ENCODE measurements at regions not wholly inside any gene's neighbourhood (a gene's known extent, or its start where the extent isn't known, plus 50 kb on each side); places are given as distances from the start of the nearest gene placed in this dataset.

DNA sequence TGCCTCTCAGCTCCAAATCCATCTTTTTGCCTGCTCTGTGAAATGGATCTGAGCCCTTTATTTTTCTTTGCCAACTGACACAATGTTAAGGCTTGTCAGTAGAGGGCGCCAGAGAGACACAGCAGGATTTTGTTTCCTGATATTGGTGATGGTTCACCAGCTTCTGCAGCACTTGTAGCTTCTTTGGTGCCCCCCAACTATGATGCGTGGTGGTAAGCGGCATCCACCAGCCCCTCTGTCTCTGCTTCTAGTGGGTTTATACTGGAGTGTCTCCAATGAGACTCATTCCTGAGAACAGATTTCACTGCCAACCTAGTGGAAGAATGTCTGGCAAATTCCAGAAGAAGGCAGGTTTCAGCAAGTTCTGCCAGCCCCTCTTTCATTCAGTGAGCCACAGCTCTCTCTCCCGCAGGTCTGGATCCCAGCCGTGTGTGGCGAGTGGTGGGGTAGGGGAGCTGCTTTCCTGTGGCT is 471.9 kb upstream of the FRG2C start:
- TF ChIP-seq, protein P1, sequence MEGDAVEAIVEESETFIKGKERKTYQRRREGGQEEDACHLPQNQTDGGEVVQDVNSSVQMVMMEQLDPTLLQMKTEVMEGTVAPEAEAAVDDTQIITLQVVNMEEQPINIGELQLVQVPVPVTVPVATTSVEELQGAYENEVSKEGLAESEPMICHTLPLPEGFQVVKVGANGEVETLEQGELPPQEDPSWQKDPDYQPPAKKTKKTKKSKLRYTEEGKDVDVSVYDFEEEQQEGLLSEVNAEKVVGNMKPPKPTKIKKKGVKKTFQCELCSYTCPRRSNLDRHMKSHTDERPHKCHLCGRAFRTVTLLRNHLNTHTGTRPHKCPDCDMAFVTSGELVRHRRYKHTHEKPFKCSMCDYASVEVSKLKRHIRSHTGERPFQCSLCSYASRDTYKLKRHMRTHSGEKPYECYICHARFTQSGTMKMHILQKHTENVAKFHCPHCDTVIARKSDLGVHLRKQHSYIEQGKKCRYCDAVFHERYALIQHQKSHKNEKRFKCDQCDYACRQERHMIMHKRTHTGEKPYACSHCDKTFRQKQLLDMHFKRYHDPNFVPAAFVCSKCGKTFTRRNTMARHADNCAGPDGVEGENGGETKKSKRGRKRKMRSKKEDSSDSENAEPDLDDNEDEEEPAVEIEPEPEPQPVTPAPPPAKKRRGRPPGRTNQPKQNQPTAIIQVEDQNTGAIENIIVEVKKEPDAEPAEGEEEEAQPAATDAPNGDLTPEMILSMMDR (IDR thresholded peaks at IDR 0.05), result peak in 3 of 4 experiments; percentile 41 to 54 (median 49)
- no peak for TF ChIP-seq POLR2A (IDR thresholded peaks at IDR 0.05)
- no peak for TF ChIP-seq POLR2AphosphoS5 (IDR thresholded peaks at IDR 0.05)

Measured in prostate gland (tissue), 2 donors.